CD14-positive monocyte (primary cell): ENCODE measurements at regions not wholly inside any gene's neighbourhood (a gene's known extent, or its start where the extent isn't known, plus 50 kb on each side); places are given as distances from the start of the nearest gene placed in this dataset.

Experiments used
- DNase-seq, 3 donors: peaks; one replicate each; pipeline ENCODE4 v3.0.0-alpha.2; 2011 to 2022
- H2AFZ ChIP-seq: 2 replicates; pipeline ENCODE4 v1.6.0; 2012; ENCODE audit warnings: mild to moderate bottlenecking, low read depth, low read length, inconsistent platforms; ENCODE audit not compliant: insufficient read depth, poor library complexity, severe bottlenecking
- H3K27ac ChIP-seq, 2 donors: 1 replicate in 1 of 2; 2 replicates in 1 of 2; pipeline ENCODE4 v1.5.1; 2012 to 2013; ENCODE audit warnings: low read length in 2 of 2, control low read depth in 1 of 2, inconsistent platforms in 1 of 2, low read depth in 1 of 2, mild to moderate bottlenecking in 1 of 2
- H3K27me3 ChIP-seq, 2 donors: one replicate each; pipeline versions ENCODE4 v1.6.0 to v1.6.1; 2011 to 2013; ENCODE audit warnings: low read length in 2 of 2; ENCODE audit not compliant: control insufficient read depth in 2 of 2, insufficient read depth in 2 of 2
- H3K36me3 ChIP-seq, 2 donors: replicated peaks in 1 of 2; 1 replicate in 1 of 2; 2 replicates in 1 of 2; pipeline versions ENCODE4 v1.5.1 to v1.6.1; 2012 to 2013; ENCODE audit warnings: low read length in 2 of 2, control low read depth in 1 of 2, inconsistent platforms in 1 of 2, mild to moderate bottlenecking in 1 of 2; ENCODE audit not compliant: insufficient read depth in 2 of 2, control insufficient read depth in 1 of 2
- H3K4me1 ChIP-seq, 2 donors: 1 replicate in 1 of 2; 2 replicates in 1 of 2; pipeline versions ENCODE4 v1.5.1 to v1.6.1; 2012 to 2013; ENCODE audit warnings: low read length in 2 of 2, control low read depth in 1 of 2, inconsistent platforms in 1 of 2, mild to moderate bottlenecking in 1 of 2, moderate library complexity in 1 of 2; ENCODE audit not compliant: insufficient read depth in 2 of 2, control insufficient read depth in 1 of 2
- H3K4me2 ChIP-seq: replicated peaks from 2 replicates; pipeline ENCODE3; 2012; ENCODE audit warnings: low read length, moderate library complexity, mild to moderate bottlenecking; ENCODE audit not compliant: poor library complexity, severe bottlenecking; ENCODE audit errors: extremely low read depth
- H3K4me3 ChIP-seq, 3 experiments: fragments of 200-600 bp in 1 of 3; sonication (generic) in 1 of 3; replicated peaks in 1 of 3; 1 replicate in 2 of 3; 2 replicates in 1 of 3; pipeline ENCODE4 v1.5.1; 2011 to 2013; ENCODE audit warnings: low read length in 3 of 3, mild to moderate bottlenecking in 3 of 3, control low read depth in 2 of 3, low read depth in 2 of 3, inconsistent platforms in 1 of 3, moderate library complexity in 1 of 3
- H3K79me2 ChIP-seq: 2 replicates; pipeline ENCODE4 v1.6.0; 2012; ENCODE audit warnings: mild to moderate bottlenecking, control low read depth, inconsistent platforms, low read length, moderate library complexity; ENCODE audit not compliant: insufficient read depth
- H3K9ac ChIP-seq: 2 replicates; pipeline ENCODE4 v1.6.0; 2017; ENCODE audit warnings: low read length, mild to moderate bottlenecking; ENCODE audit not compliant: insufficient read depth, poor library complexity, severe bottlenecking
- H3K9me3 ChIP-seq, 2 donors: replicated peaks in 1 of 2; 1 replicate in 1 of 2; 2 replicates in 1 of 2; pipeline versions ENCODE4 v1.5.1 to v1.6.1; 2012 to 2013; ENCODE audit warnings: low read length in 2 of 2, control low read depth in 1 of 2; ENCODE audit not compliant: control insufficient read depth in 1 of 2, insufficient read depth in 1 of 2
- H4K20me1 ChIP-seq: 2 replicates; pipeline ENCODE4 v1.6.0; 2012; ENCODE audit warnings: mild to moderate bottlenecking, low read length, control low read depth, moderate library complexity; ENCODE audit not compliant: insufficient read depth
- H3K27ac Mint-ChIP-seq, 7 donors: one replicate each; pipeline ENCODE4 v1.8.0; 2020; ENCODE audit warnings: mild to moderate bottlenecking in 7 of 7, mixed read lengths in 7 of 7, moderate library complexity in 6 of 7, inconsistent platforms in 2 of 7
- H3K27me3 Mint-ChIP-seq, 3 donors: one replicate each; pipeline ENCODE4 v1.8.0; 2021 to 2022; ENCODE audit warnings: low read depth in 3 of 3, mild to moderate bottlenecking in 3 of 3, mixed read lengths in 3 of 3, moderate library complexity in 3 of 3, inconsistent platforms in 1 of 3
- H3K36me3 Mint-ChIP-seq, 2 donors: one replicate each; pipeline ENCODE4 v1.8.0; 2020; ENCODE audit warnings: mixed read lengths in 2 of 2, inconsistent platforms in 1 of 2, mild to moderate bottlenecking in 1 of 2
- H3K4me1 Mint-ChIP-seq: one replicate; pipeline ENCODE4 v1.8.0; 2020; ENCODE audit warnings: mild to moderate bottlenecking, mixed read lengths
- H3K4me3 Mint-ChIP-seq, 2 donors: one replicate each; pipeline ENCODE4 v1.8.0; 2020; ENCODE audit warnings: mild to moderate bottlenecking in 2 of 2, mixed read lengths in 2 of 2, moderate library complexity in 1 of 2
- H3K9me3 Mint-ChIP-seq, 7 donors: one replicate each; pipeline ENCODE4 v1.8.0; 2020 to 2022; ENCODE audit warnings: mixed read lengths in 7 of 7, mild to moderate bottlenecking in 6 of 7, moderate library complexity in 6 of 7, inconsistent platforms in 2 of 7
- WGBS: methylation state at CpG from one replicate; pipeline ENCODE4 v1.1.5; 2013; ENCODE audit warnings: missing lambda C conversion rate; ENCODE audit not compliant: insufficient coverage; 5-methylcytosine and 5-hydroxymethylcytosine counted together
- intact Hi-C, 2 donors: fragments of 100-400 bp; cut with micrococcal nuclease; formaldehyde crosslinking; loops; one replicate each; pipeline versions ENCODE4 v1.15.0 to v1.15.1; 2023
- TF ChIP-seq, protein P1 (sequence below): fragments of 200-600 bp; IDR thresholded peaks from one replicate; pipeline ENCODE4 v1.8.0; 2022; ENCODE audit warnings: antibody characterized with exemption, mild to moderate bottlenecking

DNA sequence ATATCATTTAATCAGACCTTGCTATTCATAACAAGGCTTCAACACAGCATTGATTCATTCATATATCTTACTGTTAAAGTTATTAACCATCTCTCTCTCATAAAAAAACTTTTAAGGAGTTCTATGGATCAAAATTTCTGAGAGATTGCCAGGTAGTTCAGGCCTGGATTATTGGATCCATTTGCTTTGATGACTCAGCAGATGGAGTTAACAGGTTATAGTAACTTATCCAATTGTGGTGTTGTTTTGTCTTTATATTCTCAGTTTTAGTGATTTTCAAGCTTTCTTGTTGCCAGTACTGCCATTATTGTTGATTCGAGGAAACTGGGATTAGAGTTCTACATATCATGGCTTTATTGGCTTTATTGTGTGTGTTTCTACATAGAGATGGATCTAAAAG lies 195.7 kb upstream of the MMADHC start:
- Mint-ChIP-seq H3K36me3 (no peaks in the 10 kb centered on the region), H3K27me3 (no peaks in the 10 kb centered on the region), H3K9me3 (peaks cover 0 to 8% (median 3%) of the 10 kb centered on the region in 7 donors), H3K27ac (no peak overlapping the region), H3K4me3 (no peak overlapping the region), H3K4me1 (no peaks in the 10 kb centered on the region)
- no peak for DNase-seq
- no peaks in the 10 kb centered on the region for H3K79me2 ChIP-seq
- H3K9ac ChIP-seq: no peak overlapping the region
- H4K20me1 ChIP-seq: no peaks in the 10 kb centered on the region
- WGBS: no CpG with 5 or more reads among the region's 1 CpG
- H3K4me1 ChIP-seq: no peaks in the 10 kb centered on the region
- no peaks in the 10 kb centered on the region for H3K36me3 ChIP-seq
- no peaks in the 10 kb centered on the region for H3K27me3 ChIP-seq
- TF ChIP-seq, protein P1, sequence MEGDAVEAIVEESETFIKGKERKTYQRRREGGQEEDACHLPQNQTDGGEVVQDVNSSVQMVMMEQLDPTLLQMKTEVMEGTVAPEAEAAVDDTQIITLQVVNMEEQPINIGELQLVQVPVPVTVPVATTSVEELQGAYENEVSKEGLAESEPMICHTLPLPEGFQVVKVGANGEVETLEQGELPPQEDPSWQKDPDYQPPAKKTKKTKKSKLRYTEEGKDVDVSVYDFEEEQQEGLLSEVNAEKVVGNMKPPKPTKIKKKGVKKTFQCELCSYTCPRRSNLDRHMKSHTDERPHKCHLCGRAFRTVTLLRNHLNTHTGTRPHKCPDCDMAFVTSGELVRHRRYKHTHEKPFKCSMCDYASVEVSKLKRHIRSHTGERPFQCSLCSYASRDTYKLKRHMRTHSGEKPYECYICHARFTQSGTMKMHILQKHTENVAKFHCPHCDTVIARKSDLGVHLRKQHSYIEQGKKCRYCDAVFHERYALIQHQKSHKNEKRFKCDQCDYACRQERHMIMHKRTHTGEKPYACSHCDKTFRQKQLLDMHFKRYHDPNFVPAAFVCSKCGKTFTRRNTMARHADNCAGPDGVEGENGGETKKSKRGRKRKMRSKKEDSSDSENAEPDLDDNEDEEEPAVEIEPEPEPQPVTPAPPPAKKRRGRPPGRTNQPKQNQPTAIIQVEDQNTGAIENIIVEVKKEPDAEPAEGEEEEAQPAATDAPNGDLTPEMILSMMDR: no peak
- intact Hi-C loops: no loop called here
- H3K27ac ChIP-seq: no peak overlapping the region
- no peak overlapping the region for H3K4me3 ChIP-seq
- no peak overlapping the region for H3K4me2 ChIP-seq
- H3K9me3 ChIP-seq: peaks cover 0 to 6% of the 10 kb centered on the region in 2 donors
- no peak overlapping the region for H2AFZ ChIP-seq

DNA sequence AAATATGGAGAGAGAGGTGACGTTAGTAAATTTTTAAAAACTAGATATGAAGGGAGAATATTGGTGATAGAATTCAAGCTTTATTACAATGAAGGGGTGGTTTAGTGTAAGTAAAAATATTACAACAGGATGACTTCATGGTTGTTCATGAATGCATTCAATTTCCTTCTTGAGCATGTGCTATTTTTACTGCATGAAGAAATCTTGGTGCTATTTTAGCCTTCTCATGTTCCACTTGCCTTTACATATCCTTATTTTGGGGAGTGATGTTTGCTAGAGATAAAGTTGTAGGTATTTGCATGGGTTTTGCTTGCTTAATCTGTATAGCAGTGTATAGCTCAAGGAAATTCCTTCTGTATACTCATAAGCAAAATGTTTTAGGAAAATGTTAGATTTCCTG lies 195.0 kb upstream of the MMADHC start:
- DNase-seq: no peak
- Histone ChIP-seq H3K79me2 (no peaks in the 10 kb centered on the region), H3K4me2 (no peak overlapping the region), H3K4me3 (no peak overlapping the region), H2AFZ (no peak overlapping the region), H3K9ac (no peak overlapping the region), H3K4me1 (no peaks in the 10 kb centered on the region), H3K36me3 (no peaks in the 10 kb centered on the region), H3K27ac (no peak overlapping the region), H3K9me3 (peaks cover 0 to 6% of the 10 kb centered on the region in 2 donors), H4K20me1 (no peaks in the 10 kb centered on the region), H3K27me3 (no peaks in the 10 kb centered on the region)
- WGBS: 83% methylated on average over 1 of the region's 1 CpG
- TF ChIP-seq, protein P1: no peak
- intact Hi-C loops: no loop called here
- H3K9me3 Mint-ChIP-seq: peaks cover 0 to 10% (median 3%) of the 10 kb centered on the region in 7 donors
- no peaks in the 10 kb centered on the region for H3K36me3 Mint-ChIP-seq
- H3K4me1 Mint-ChIP-seq: no peaks in the 10 kb centered on the region
- H3K4me3 Mint-ChIP-seq: no peak overlapping the region
- H3K27ac Mint-ChIP-seq: no peak overlapping the region
- peaks cover 0 to 2% (median 0%) of the 10 kb centered on the region in 3 donors for H3K27me3 Mint-ChIP-seq
